ENCODE measurements at regions not wholly inside any gene's neighbourhood (a gene's known extent, or its start where the extent isn't known, plus 50 kb on each side); places are given as distances from the start of the nearest gene placed in this dataset.

GRCh38 chr9:31674264-31674663 is 710.2 kb upstream of the ACO1 start:
- TF ChIP-seq FOSL1 (IDR thresholded peaks at IDR 0.05; ENCODE audit: insufficient read depth, low read depth, low read length): no peak
- TF ChIP-seq, protein P1, sequence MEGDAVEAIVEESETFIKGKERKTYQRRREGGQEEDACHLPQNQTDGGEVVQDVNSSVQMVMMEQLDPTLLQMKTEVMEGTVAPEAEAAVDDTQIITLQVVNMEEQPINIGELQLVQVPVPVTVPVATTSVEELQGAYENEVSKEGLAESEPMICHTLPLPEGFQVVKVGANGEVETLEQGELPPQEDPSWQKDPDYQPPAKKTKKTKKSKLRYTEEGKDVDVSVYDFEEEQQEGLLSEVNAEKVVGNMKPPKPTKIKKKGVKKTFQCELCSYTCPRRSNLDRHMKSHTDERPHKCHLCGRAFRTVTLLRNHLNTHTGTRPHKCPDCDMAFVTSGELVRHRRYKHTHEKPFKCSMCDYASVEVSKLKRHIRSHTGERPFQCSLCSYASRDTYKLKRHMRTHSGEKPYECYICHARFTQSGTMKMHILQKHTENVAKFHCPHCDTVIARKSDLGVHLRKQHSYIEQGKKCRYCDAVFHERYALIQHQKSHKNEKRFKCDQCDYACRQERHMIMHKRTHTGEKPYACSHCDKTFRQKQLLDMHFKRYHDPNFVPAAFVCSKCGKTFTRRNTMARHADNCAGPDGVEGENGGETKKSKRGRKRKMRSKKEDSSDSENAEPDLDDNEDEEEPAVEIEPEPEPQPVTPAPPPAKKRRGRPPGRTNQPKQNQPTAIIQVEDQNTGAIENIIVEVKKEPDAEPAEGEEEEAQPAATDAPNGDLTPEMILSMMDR (IDR thresholded peaks at IDR 0.05; ENCODE audit: control extremely low read depth in 1 of 3, insufficient read depth in 1 of 3, low read depth in 1 of 3, low read length in 3 of 3): no peak
- TF ChIP-seq YY1 (IDR thresholded peaks at IDR 0.05; ENCODE audit: low read depth, low read length): no peak
- TF ChIP-seq SUZ12 (IDR thresholded peaks at IDR 0.05; ENCODE audit: low read length): no peak
- TF ChIP-seq MAFK (IDR thresholded peaks at IDR 0.05; ENCODE audit: low read depth, low read length): no peak
- TF ChIP-seq TEAD4 (IDR thresholded peaks at IDR 0.05; ENCODE audit: low read depth, low read length): no peak
- no peak for TF ChIP-seq EZH2 (IDR thresholded peaks at IDR 0.05; ENCODE audit: low read depth, low read length, severe bottlenecking)
- no peak for TF ChIP-seq HDAC2 (IDR thresholded peaks at IDR 0.05; ENCODE audit: borderline replicate concordance in 1 of 2, low read depth in 2 of 2, low read length in 2 of 2)
- no peak for TF ChIP-seq ZNF274 (IDR thresholded peaks at IDR 0.05; ENCODE audit: borderline replicate concordance, extremely low read depth, low read length)
- TF ChIP-seq CEBPB (IDR thresholded peaks at IDR 0.05; ENCODE audit: low read depth, low read length): no peak
- TF ChIP-seq POLR2A (IDR thresholded peaks at IDR 0.05; ENCODE audit: control extremely low read depth in 1 of 2, low read depth in 2 of 2, low read length in 2 of 2): no peak
- no peak for TF ChIP-seq POLR2AphosphoS5 (IDR thresholded peaks at IDR 0.05; ENCODE audit: low read depth, low read length)
